ENCODE measurements at regions not wholly inside any gene's neighbourhood (a gene's known extent, or its start where the extent isn't known, plus 50 kb on each side); places are given as distances from the start of the nearest gene placed in this dataset.

DNA sequence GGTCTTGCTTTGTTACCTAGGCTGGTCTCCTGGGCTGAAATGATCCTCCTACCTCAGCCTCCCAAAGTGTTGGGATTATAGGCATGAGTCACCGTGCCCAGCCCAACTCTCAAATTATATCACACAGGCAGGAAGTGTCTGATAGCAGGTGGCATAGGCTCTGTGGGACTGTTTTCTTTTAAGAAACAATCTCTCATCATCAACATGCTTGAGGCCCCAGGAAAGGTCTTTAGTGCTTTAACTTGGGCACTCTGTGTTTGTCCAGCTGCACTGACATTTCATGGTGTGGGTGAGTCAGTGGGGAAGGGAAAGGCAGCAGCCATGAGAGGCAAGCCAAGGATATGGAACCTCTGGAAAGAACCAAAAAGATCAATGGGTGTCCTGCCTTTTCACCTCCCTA is 88.1 kb upstream of the TSPAN5 start:
- TF ChIP-seq, protein P1, sequence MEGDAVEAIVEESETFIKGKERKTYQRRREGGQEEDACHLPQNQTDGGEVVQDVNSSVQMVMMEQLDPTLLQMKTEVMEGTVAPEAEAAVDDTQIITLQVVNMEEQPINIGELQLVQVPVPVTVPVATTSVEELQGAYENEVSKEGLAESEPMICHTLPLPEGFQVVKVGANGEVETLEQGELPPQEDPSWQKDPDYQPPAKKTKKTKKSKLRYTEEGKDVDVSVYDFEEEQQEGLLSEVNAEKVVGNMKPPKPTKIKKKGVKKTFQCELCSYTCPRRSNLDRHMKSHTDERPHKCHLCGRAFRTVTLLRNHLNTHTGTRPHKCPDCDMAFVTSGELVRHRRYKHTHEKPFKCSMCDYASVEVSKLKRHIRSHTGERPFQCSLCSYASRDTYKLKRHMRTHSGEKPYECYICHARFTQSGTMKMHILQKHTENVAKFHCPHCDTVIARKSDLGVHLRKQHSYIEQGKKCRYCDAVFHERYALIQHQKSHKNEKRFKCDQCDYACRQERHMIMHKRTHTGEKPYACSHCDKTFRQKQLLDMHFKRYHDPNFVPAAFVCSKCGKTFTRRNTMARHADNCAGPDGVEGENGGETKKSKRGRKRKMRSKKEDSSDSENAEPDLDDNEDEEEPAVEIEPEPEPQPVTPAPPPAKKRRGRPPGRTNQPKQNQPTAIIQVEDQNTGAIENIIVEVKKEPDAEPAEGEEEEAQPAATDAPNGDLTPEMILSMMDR (IDR thresholded peaks at IDR 0.05), result no peak
- TF ChIP-seq POLR2A (IDR thresholded peaks at IDR 0.05), result no peak
- H3K9me3 ChIP-seq, result no peaks in the 10 kb centered on the region
- no peaks in the 10 kb centered on the region for H3K27me3 ChIP-seq
- H3K4me3 ChIP-seq, result no peak overlapping the region
- no peak for DNase-seq
- no peaks in the 10 kb centered on the region for H3K36me3 ChIP-seq
- H3K27ac ChIP-seq, result no peak overlapping the region
- H3K4me1 ChIP-seq, result peaks cover 0 to 9% (median 0%) of the 10 kb centered on the region in 4 donors

DNA sequence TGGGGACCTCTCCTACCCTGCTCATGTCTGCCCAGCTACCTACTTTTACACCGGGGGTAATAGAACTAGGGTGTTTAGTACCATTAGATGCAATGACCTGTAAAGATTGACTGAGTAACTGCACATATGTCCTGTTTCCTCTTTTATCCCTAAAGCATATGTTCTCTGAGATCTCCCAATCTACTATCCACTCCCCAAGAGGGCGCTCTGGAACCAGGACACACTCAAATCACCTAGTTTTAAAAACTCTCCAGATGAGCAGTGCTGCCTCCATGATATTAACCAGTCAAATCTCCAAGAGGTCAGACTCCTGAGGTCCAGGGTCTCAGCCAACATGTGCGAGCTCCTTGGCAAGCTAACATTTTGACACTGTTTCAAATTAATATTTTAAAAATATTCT is 87.0 kb upstream of the TSPAN5 start:
- H3K36me3 ChIP-seq, result no peaks in the 10 kb centered on the region
- TF ChIP-seq, protein P1 (IDR thresholded peaks at IDR 0.05), result peak in 3 of 6 experiments; percentile 7 to 29 (median 28)
- no peak for TF ChIP-seq POLR2A (IDR thresholded peaks at IDR 0.05)
- H3K9me3 ChIP-seq, result no peaks in the 10 kb centered on the region
- no peaks in the 10 kb centered on the region for H3K27me3 ChIP-seq
- no peak overlapping the region for H3K4me3 ChIP-seq
- H3K4me1 ChIP-seq, result peaks cover 0 to 9% (median 0%) of the 10 kb centered on the region in 4 donors
- no peak overlapping the region for H3K27ac ChIP-seq
- peak in 1 of 3 donors; percentile 51 for DNase-seq

DNA sequence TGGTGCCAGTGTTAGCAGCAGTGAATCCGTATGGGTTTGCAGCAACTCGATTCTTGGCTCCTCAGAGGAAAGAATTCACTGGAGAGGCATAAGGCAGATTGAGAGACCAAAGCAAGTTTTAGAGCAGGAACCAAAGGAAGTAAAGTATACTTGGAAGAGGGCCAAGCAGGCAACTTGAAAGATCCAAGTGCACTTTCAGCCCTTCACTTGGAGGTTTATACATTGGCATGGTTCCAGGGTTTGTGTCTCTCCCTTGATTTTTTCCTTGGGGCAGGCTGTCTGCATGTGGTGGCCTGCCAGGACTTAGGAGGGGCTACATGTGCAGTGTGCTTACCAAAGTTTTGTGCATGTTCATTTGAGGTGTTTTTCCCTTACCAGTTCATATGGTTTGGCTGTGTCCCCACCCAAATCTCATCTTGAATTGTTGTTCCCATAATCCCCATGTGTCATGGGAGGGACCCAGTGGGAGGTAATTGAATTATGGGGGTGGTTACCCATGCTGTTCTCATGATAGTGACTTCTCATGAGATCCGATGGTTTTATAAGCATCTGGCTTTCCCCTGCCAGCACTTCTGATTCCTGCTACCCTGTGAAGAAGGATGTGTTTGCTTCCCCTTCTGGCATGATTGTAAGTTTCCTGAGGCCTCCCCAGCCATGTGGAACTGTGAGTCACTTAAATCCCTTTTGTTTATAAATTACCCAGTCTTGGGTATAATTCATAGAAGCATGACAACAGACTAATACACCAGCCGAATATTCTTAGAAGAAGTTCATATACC is 86.2 kb upstream of the TSPAN5 start:
- Histone ChIP-seq H3K9me3 (no peaks in the 10 kb centered on the region), H3K27me3 (no peaks in the 10 kb centered on the region), H3K36me3 (no peaks in the 10 kb centered on the region), H3K27ac (no peak overlapping the region), H3K4me3 (no peak overlapping the region), H3K4me1 (peaks cover 0 to 9% (median 0%) of the 10 kb centered on the region in 4 donors)
- DNase-seq, result no peak
- TF ChIP-seq, protein P1 (IDR thresholded peaks at IDR 0.05), result no peak
- no peak for TF ChIP-seq POLR2A (IDR thresholded peaks at IDR 0.05)

DNA sequence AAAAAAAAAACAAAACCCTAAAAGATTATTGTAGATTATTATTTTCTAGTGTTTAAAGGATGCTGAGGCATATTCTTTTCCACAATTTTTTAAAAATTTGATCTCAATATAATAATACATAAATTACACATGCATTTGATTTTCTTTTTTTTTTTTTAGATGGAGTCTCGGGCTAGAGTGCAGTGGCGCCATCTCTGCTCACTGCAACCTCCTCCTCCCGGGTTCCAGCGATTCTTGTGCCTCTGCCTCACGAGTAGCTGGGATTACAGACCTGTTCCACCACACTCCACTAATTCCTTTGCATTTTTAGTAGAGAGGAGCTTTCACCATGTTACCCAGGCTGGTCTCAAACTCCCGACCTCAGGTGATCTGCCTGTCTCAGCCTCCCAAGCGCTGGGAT is 83.5 kb upstream of the TSPAN5 start:
- Histone ChIP-seq H3K9me3 (no peaks in the 10 kb centered on the region), H3K36me3 (no peaks in the 10 kb centered on the region), H3K27me3 (no peaks in the 10 kb centered on the region), H3K4me3 (no peak overlapping the region), H3K4me1 (no peaks in the 10 kb centered on the region), H3K27ac (no peak overlapping the region)
- no peak for DNase-seq
- no peak for TF ChIP-seq POLR2A (IDR thresholded peaks at IDR 0.05)
- TF ChIP-seq, protein P1 (IDR thresholded peaks at IDR 0.05), result no peak

DNA sequence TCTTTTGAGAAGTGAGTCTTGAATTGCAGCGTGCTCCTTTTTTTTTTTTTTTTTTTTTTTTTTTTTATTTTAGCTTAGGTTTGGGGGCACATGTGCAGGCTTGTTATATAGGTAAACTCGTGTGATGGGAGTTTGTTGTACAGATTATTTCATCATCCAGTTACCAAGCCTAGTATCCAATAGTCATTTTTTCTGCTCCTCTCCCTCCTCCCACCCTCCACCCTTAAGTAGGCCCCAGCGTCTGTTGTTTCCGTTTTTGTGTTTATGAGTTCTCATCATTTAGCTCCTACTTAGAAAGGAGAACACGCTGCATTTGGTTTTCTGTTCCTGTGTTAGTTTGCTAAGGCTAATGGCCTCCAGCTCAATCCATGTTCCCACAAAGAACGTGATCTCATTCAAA is 81.3 kb upstream of the TSPAN5 start:
- Histone ChIP-seq H3K36me3 (no peaks in the 10 kb centered on the region), H3K4me1 (no peaks in the 10 kb centered on the region), H3K27me3 (no peaks in the 10 kb centered on the region), H3K9me3 (no peaks in the 10 kb centered on the region), H3K27ac (no peak overlapping the region), H3K4me3 (no peak overlapping the region)
- DNase-seq, result no peak
- no peak for TF ChIP-seq POLR2A (IDR thresholded peaks at IDR 0.05)
- TF ChIP-seq, protein P1 (IDR thresholded peaks at IDR 0.05), result no peak
